DND-41 (cell line): ENCODE measurements at regions not wholly inside any gene's neighbourhood (a gene's known extent, or its start where the extent isn't known, plus 50 kb on each side); places are given as distances from the start of the nearest gene placed in this dataset.

Experiments
- CTCF ChIP-seq: IDR thresholded peaks from 2 replicates; pipeline ENCODE4 v1.5.1; 2012; ENCODE audit warnings: borderline replicate concordance, low read length, moderate library complexity, mild to moderate bottlenecking; ENCODE audit not compliant: poor library complexity, severe bottlenecking; ENCODE audit errors: extremely low read depth
- EZH2 ChIP-seq: IDR thresholded peaks from 3 replicates; pipeline ENCODE4 v1.6.1; 2012; ENCODE audit warnings: borderline replicate concordance, low read depth, mild to moderate bottlenecking, moderate library complexity, low read length, inconsistent platforms; ENCODE audit not compliant: severe bottlenecking

- TF ChIP-seq CTCF = no peak
- no peak for TF ChIP-seq EZH2
These were observed 158.6 kb upstream of the GLRA1 start for GRCh38 chr5:152083231-152083630.
